Right lobe of liver (tissue), 6 donors: ENCODE measurements at regions not wholly inside any gene's neighbourhood (a gene's known extent, or its start where the extent isn't known, plus 50 kb on each side); places are given as distances from the start of the nearest gene placed in this dataset.
A peak's percentile ranks its signal among the peaks of the same experiment; 100 is the strongest.
"Not testable (repeated sequence)": the region's sequence is repeated elsewhere in the genome, so short reads cannot be mapped to it uniquely, and the experiment has no call there.

Experiments
- ATAC-seq, 4 donors: fragments of 200-7000 bp; cut with Tn5 transposase; one replicate each; pipeline ENCODE4 v1.9.1; 2020; ENCODE audit warnings: mild to moderate bottlenecking in 4 of 4, moderate library complexity in 4 of 4
- DNase-seq, 3 donors: peaks; one replicate each; pipeline ENCODE4 v3.0.0-alpha.2; 2020
- H3K27ac ChIP-seq, 3 donors: fragments of 200-600 bp; one replicate each; pipeline ENCODE4 v1.8.0; 2022
- H3K27me3 ChIP-seq, 2 donors: fragments of 200-600 bp; one replicate each; pipeline ENCODE4 v1.8.0; 2022
- H3K36me3 ChIP-seq, 4 donors: fragments of 200-600 bp; sonication (generic) in 1 of 4; one replicate each; pipeline versions ENCODE4 v1.5.1 to v1.8.0; 2017 to 2022; ENCODE audit warnings: control low read depth in 1 of 4
- H3K4me1 ChIP-seq, 4 donors: fragments of 200-600 bp; sonication (generic) in 1 of 4; one replicate each; pipeline versions ENCODE4 v1.5.1 to v1.8.0; 2017 to 2022; ENCODE audit warnings: control low read depth in 1 of 4
- H3K4me3 ChIP-seq, 3 donors: fragments of 200-600 bp; one replicate each; pipeline ENCODE4 v1.8.0; 2022
- H3K9me3 ChIP-seq, 4 donors: fragments of 200-600 bp; sonication (generic) in 1 of 4; one replicate each; pipeline versions ENCODE4 v1.5.1 to v1.8.0; 2017 to 2022; ENCODE audit warnings: control low read depth in 1 of 4
- CTCF ChIP-seq, 4 donors: fragments of 200-600 bp in 3 of 4; fragments of 450-650 bp in 1 of 4; IDR thresholded peaks; one replicate each; pipeline versions ENCODE4 v1.5.1 to v1.8.0; 2016 to 2022; ENCODE audit warnings: antibody characterized with exemption in 4 of 4, mild to moderate bottlenecking in 2 of 4
- POLR2A ChIP-seq: fragments of 450-650 bp; IDR thresholded peaks from one replicate; pipeline ENCODE4 v1.6.1; 2017; ENCODE audit warnings: antibody characterized with exemption, mild to moderate bottlenecking
- WGBS: methylation state at CpG from one replicate; pipeline ENCODE4 v1.1.6; 2018; ENCODE audit warnings: low coverage, low lambda C conversion rate; ENCODE audit not compliant: insufficient coverage; ENCODE audit errors: missing lambda C conversion rate; 5-methylcytosine and 5-hydroxymethylcytosine counted together
- intact Hi-C, 2 donors: fragments of 100-400 bp; cut with DNase I; formaldehyde crosslinking; loops; one replicate each; pipeline versions ENCODE4 v1.11.2 to v1.14.1; 2022
- donor health status: DM: no; HTN: yes; CAD: no.
- donor health status: DM: no; HTN: no; CAD: no.
- donor health status: DM: no; HTN: no; CAD: no.
- donor health status: DM: no; HTN: yes; CAD: no.
- donor health status: DM: no; HTN: yes; CAD: no.

- Histone ChIP-seq H3K27ac (peak overlapping the region in 1 of 3 donors; percentile 52), H3K36me3 (no peaks in the 10 kb centered on the region), H3K27me3 (no peaks in the 10 kb centered on the region), H3K4me1 (peaks cover 0 to 13% (median 5%) of the 10 kb centered on the region in 4 donors), H3K9me3 (no peaks in the 10 kb centered on the region), H3K4me3 (no peak overlapping the region)
- DNase-seq: peak; percentile 42 to 57 (median 52)
- TF ChIP-seq POLR2A: peak; percentile 46
- no peak for TF ChIP-seq CTCF (IDR thresholded peaks at IDR 0.05)
- peak; percentile 93 to 98 (median 96) for ATAC-seq
- 38% methylated on average over 3 of the region's 3 CpGs for WGBS
- intact Hi-C loops: no loop called here
Measured at GRCh38 chr2:142415461-142415860, 284.6 kb upstream of the LRP1B start.

- Histone ChIP-seq H3K9me3 (no peaks in the 10 kb centered on the region), H3K4me1 (no peaks in the 10 kb centered on the region), H3K4me3 (no peak overlapping the region), H3K36me3 (no peaks in the 10 kb centered on the region), H3K27ac (no peak overlapping the region), H3K27me3 (no peaks in the 10 kb centered on the region)
- ATAC-seq (no peak), DNase-seq (no peak)
- intact Hi-C loops: no loop called here
- 50% methylated on average over 1 of the region's 1 CpG for WGBS
- TF ChIP-seq POLR2A (no peak), CTCF (IDR thresholded peaks at IDR 0.05) (no peak)
Measured at GRCh38 chr2:142398212-142398611, 267.4 kb upstream of the LRP1B start.

- WGBS: 63% methylated on average over 1 of the region's 1 CpG
- Histone ChIP-seq H3K4me3 (no peak overlapping the region), H3K36me3 (no peaks in the 10 kb centered on the region), H3K27me3 (no peaks in the 10 kb centered on the region), H3K27ac (no peak overlapping the region), H3K9me3 (no peaks in the 10 kb centered on the region), H3K4me1 (no peaks in the 10 kb centered on the region)
- DNase-seq (no peak), ATAC-seq (no peak)
- intact Hi-C loops: no loop called here
- no peak for TF ChIP-seq POLR2A
- TF ChIP-seq CTCF (IDR thresholded peaks at IDR 0.05): no peak
Measured at GRCh38 chr2:142395291-142395690, 264.5 kb upstream of the LRP1B start.

GRCh38 chr2:142380372-142380771, 249.6 kb upstream of the LRP1B start:
- Histone ChIP-seq H3K4me1 (no peaks in the 10 kb centered on the region), H3K9me3 (no peaks in the 10 kb centered on the region), H3K27ac (no peak overlapping the region), H3K27me3 (no peaks in the 10 kb centered on the region), H3K36me3 (no peaks in the 10 kb centered on the region), H3K4me3 (no peak overlapping the region)
- no peak for DNase-seq
- peak; percentile 40 to 56 (median 48) for ATAC-seq
- intact Hi-C loops: no loop called here
- TF ChIP-seq CTCF (IDR thresholded peaks at IDR 0.05) (peak in 2 of 4 donors; percentile 22 to 24), POLR2A (no peak)

GRCh38 chr2:142362069-142362468, 231.3 kb upstream of the LRP1B start:
- H3K9me3 ChIP-seq, H3K27ac ChIP-seq, H3K27me3 ChIP-seq, H3K36me3 ChIP-seq, DNase-seq, H3K4me3 ChIP-seq, ATAC-seq, H3K4me1 ChIP-seq, intact Hi-C loops: not testable (repeated sequence)
- 59% methylated on average over 4 of the region's 7 CpGs for WGBS
